A549 (cell line): ENCODE measurements at regions not wholly inside any gene's neighbourhood (a gene's known extent, or its start where the extent isn't known, plus 50 kb on each side); places are given as distances from the start of the nearest gene placed in this dataset.

Experiments used
- ATAC-seq, 2 experiments: fragments of 200-7000 bp in 1 of 2; fragments of >200 bp in 1 of 2; cut with Nextera tagmentation in 1 of 2; cut with Tn5 transposase in 1 of 2; 3 replicates each; pipeline versions ENCODE4 v1.8.0 to v1.9.1; 2018 to 2020; ENCODE audit warnings: mild to moderate bottlenecking in 1 of 2, moderate library complexity in 1 of 2
- CTCF ChIA-PET: fragments of 300-600 bp; sonication (Branson Sonifier 250); formaldehyde crosslinking; extraction: SDS; loops from one replicate; lab custom pipeline; 2021; ENCODE audit warnings: antibody characterized with exemption, inconsistent platforms; lab: Yijun Ruan, JAX
- POLR2A ChIA-PET: fragments of 350-600 bp; formaldehyde crosslinking; extraction: SDS; loops from one replicate; lab custom pipeline; 2021; ENCODE audit warnings: antibody characterized with exemption, inconsistent platforms; lab: Yijun Ruan, JAX
- DNase-seq, 2 experiments: peaks; one replicate each; pipeline versions ENCODE4 v3.0.0 to v3.0.0-alpha.2; 2011 to 2016; ENCODE audit warnings: low read depth in 1 of 2, low spot score in 1 of 2
- FAIRE-seq: peaks from 2 replicates; lab custom pipeline; 2011; peaks lifted over from hg19 to GRCh38; lab: Jason Lieb, UNC
- H3K27ac ChIP-seq, 2 experiments: fragments of >200 bp; sonication (Bioruptor Twin); formaldehyde crosslinking; 3 replicates each; pipeline ENCODE4 v1.5.1; 2016 to 2017
- H3K4me1 ChIP-seq: fragments of >200 bp; sonication (Bioruptor Twin); formaldehyde crosslinking; 3 replicates; pipeline ENCODE4 v1.6.1; 2016
- H3K4me2 ChIP-seq: fragments of >200 bp; sonication (Bioruptor Twin); formaldehyde crosslinking; 3 replicates; pipeline ENCODE4 v1.6.1; 2016
- H3K4me3 ChIP-seq: fragments of >200 bp; sonication (Bioruptor Twin); formaldehyde crosslinking; 3 replicates; pipeline ENCODE4 v1.5.1; 2016
- H3K9me3 ChIP-seq: fragments of >200 bp; sonication (Bioruptor Twin); formaldehyde crosslinking; 3 replicates; pipeline ENCODE4 v1.6.1; 2016
- BHLHE40 ChIP-seq: IDR thresholded peaks from 2 replicates; pipeline ENCODE4 v1.6.1; 2012; ENCODE audit warnings: low read depth, low read length, inconsistent platforms
- CBX2 ChIP-seq: fragments of 200-600 bp; sonication (generic); IDR thresholded peaks from 2 replicates; pipeline ENCODE4 v1.6.1; 2016; ENCODE audit warnings: low read depth, mild to moderate bottlenecking, borderline replicate concordance
- CEBPB ChIP-seq, 2 experiments: fragments of >200 bp in 1 of 2; sonication (Bioruptor Twin) in 1 of 2; formaldehyde crosslinking in 1 of 2; IDR thresholded peaks; 2 replicates each; pipeline ENCODE4 v1.6.1; 2012 to 2016
- CHD2 ChIP-seq: fragments of 150-350 bp; IDR thresholded peaks from 2 replicates; pipeline ENCODE4 v1.6.1; 2014; ENCODE audit warnings: low read length; ENCODE audit not compliant: partially characterized antibody
- CHD4 ChIP-seq: fragments of 200-600 bp; sonication (generic); IDR thresholded peaks from 2 replicates; pipeline ENCODE4 v1.6.1; 2016; ENCODE audit warnings: antibody characterized with exemption, mild to moderate bottlenecking, borderline replicate concordance
- E2F6 ChIP-seq: IDR thresholded peaks from 2 replicates; pipeline ENCODE4 v1.6.1; 2012; ENCODE audit warnings: low read depth, borderline replicate concordance
- EP300 ChIP-seq, 2 experiments: fragments of >200 bp; sonication (Bioruptor Twin); formaldehyde crosslinking; IDR thresholded peaks; 2 replicates in 1 of 2; 3 replicates in 1 of 2; pipeline ENCODE4 v1.6.1; 2016 to 2017
- FOSL2 ChIP-seq, 2 experiments: fragments of 450-650 bp in 1 of 2; fragments of >200 bp in 1 of 2; sonication (Bioruptor Twin) in 1 of 2; formaldehyde crosslinking; IDR thresholded peaks; 2 replicates each; pipeline versions ENCODE4 v1.5.0 to v1.6.1; 2016 to 2020; ENCODE audit warnings: mild to moderate bottlenecking in 1 of 2, moderate library complexity in 1 of 2
- FOXS1 ChIP-seq: fragments of 250-450 bp; sonication (Bioruptor Pico); IDR thresholded peaks from 2 replicates; pipeline ENCODE4 v1.5.0; 2020; ENCODE audit warnings: mild to moderate bottlenecking, moderate library complexity
- HOXA7 ChIP-seq: fragments of 250-450 bp; sonication (Bioruptor Pico); IDR thresholded peaks from 2 replicates; pipeline ENCODE4 v1.5.0; 2020; ENCODE audit warnings: mild to moderate bottlenecking, moderate library complexity
- KDM1A ChIP-seq: fragments of 200-600 bp; sonication (generic); IDR thresholded peaks from 2 replicates; pipeline ENCODE4 v1.6.1; 2016; ENCODE audit warnings: low read depth, mild to moderate bottlenecking
- MAFK ChIP-seq: fragments of 450-650 bp; IDR thresholded peaks from 2 replicates; pipeline ENCODE4 v1.6.1; 2014; ENCODE audit not compliant: partially characterized antibody
- MAX ChIP-seq: IDR thresholded peaks from 2 replicates; pipeline ENCODE4 v1.6.1; 2012
- POLR2A ChIP-seq: IDR thresholded peaks from 2 replicates; pipeline ENCODE4 v1.6.1; 2012; ENCODE audit warnings: mild to moderate bottlenecking, low read length
- POLR2AphosphoS2 ChIP-seq: conservative IDR thresholded peaks from 2 replicates; pipeline ENCODE4 v1.6.1; 2012; ENCODE audit warnings: low read length, improper control_type of control experiment, inconsistent platforms
- RAD21 ChIP-seq, 2 experiments: fragments of >200 bp in 1 of 2; sonication (Bioruptor Twin) in 1 of 2; formaldehyde crosslinking in 1 of 2; IDR thresholded peaks in 1 of 2; conservative IDR thresholded peaks in 1 of 2; 2 replicates in 1 of 2; 3 replicates in 1 of 2; pipeline ENCODE4 v1.6.1; 2012 to 2018; ENCODE audit warnings: inconsistent platforms in 1 of 2
- SMC3 ChIP-seq: fragments of >200 bp; sonication (Bioruptor Twin); formaldehyde crosslinking; IDR thresholded peaks from 3 replicates; pipeline ENCODE4 v1.6.1; 2018; ENCODE audit warnings: inconsistent platforms
- TFCP2L1 ChIP-seq: fragments of 250-450 bp; sonication (Bioruptor Pico); IDR thresholded peaks from 2 replicates; pipeline ENCODE4 v1.5.0; 2021; ENCODE audit warnings: mild to moderate bottlenecking
- TP53 ChIP-seq: fragments of 250-450 bp; sonication (Bioruptor Pico); IDR thresholded peaks from 2 replicates; pipeline ENCODE4 v1.5.0; 2021; ENCODE audit warnings: mild to moderate bottlenecking, moderate library complexity
- ZC3H11A ChIP-seq: fragments of 450-650 bp; IDR thresholded peaks from 2 replicates; pipeline ENCODE4 v1.6.1; 2014; ENCODE audit warnings: antibody characterized with exemption, mild to moderate bottlenecking
- WGBS: methylation state at CpG from one replicate; pipeline ENCODE4 v1.1.6; 2017; ENCODE audit errors: missing lambda C conversion rate; 5-methylcytosine and 5-hydroxymethylcytosine counted together
- TF ChIP-seq, protein P1 (sequence below): fragments of 250-450 bp; sonication (Bioruptor Pico); IDR thresholded peaks from 2 replicates; pipeline ENCODE4 v1.5.0; 2020; ENCODE audit warnings: low read depth, mild to moderate bottlenecking, moderate library complexity
- TF ChIP-seq, protein P2 (sequence below): fragments of >200 bp; sonication (Bioruptor Twin); formaldehyde crosslinking; IDR thresholded peaks from 3 replicates; pipeline ENCODE4 v1.5.1; 2016
- TF ChIP-seq, protein P3 (sequence below): fragments of >200 bp; sonication (Bioruptor Twin); formaldehyde crosslinking; IDR thresholded peaks from 2 replicates; pipeline ENCODE4 v1.6.1; 2016

DNA sequence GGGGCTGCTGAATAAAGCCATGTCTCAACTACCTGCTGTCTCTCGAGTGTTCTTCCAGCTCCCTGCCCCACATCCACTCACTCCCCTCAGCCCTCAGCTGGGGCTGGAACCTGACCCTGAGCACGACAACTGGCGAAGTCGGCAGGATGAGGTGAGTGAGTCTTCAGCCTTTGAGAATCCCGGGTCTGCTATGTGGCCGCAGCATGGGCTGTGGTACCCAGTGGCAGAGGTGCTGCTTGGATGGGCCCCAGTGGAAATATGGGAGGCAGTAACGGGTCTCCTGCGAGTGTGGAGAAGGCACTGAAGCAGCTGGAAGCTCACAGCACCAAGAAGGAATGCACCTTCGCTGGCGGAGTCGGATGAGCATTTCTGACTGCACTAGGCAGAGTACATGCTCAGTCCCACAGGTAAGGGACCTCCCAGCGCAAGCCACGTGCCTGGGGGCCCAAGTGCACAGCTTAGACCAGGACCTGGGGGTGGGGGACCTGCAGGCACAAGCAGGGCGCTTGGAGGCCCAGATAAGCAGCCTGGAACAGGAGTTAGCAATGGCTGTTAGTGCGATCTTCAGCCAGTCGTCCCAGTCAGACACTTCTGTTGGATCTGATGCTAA is 95.5 kb upstream of the TMPO start:
- H3K27ac ChIP-seq, result peak overlapping the region; percentile 17 to 76; a peak in 4 of 6 replicates
- no peak for DNase-seq
- no peak for ATAC-seq
- CTCF ChIA-PET, result interaction anchor here (1.3 to 5.0 kb wide), 5 partner anchors 17 to 113 kb away, joined by 4 to 26 read pairs (median 7); partner anchors contain the start of gene TMPO
- peaks cover 40% of the 10 kb centered on the region for H3K4me1 ChIP-seq
- no peak overlapping the region for H3K4me3 ChIP-seq
- no peak overlapping the region; the same call in 2 of the 3 replicates for H3K4me2 ChIP-seq
- TF ChIP-seq BHLHE40 (no peak), CBX2 (no peak), TP53 (CRISPR knock-in tag) (no peak), FOXS1 (CRISPR knock-in tag) (no peak), MAFK (no peak)
- TF ChIP-seq, protein P1, sequence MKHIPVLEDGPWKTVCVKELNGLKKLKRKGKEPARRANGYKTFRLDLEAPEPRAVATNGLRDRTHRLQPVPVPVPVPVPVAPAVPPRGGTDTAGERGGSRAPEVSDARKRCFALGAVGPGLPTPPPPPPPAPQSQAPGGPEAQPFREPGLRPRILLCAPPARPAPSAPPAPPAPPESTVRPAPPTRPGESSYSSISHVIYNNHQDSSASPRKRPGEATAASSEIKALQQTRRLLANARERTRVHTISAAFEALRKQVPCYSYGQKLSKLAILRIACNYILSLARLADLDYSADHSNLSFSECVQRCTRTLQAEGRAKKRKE (CRISPR knock-in tag), result no peak
- POLR2A ChIA-PET, result no interaction called here
- WGBS, result 90% methylated on average over 14 of the region's 16 CpGs
- no peaks in the 10 kb centered on the region for H3K9me3 ChIP-seq
- no peak for FAIRE-seq

DNA sequence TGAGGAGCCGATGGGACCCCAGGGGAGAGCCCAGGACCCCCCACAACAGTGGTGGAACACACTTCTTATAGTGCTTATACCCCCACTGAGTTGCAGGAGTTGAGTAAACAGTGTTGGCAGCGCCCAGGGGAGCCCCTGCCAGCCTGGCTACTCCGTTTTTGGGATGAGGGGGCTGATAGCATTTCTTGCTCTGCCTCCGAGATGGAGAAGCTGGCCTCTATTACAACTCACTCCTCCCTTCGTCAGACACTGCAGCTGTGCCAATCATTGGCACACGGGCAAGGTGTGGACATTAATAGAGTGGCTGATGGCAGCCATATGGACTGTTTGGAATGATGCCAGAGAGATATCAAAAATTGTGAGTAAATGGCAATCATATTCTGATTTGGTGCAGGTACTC is 94.9 kb upstream of the TMPO start:
- Histone ChIP-seq H3K4me2 (no peak overlapping the region), H3K4me3 (no peak overlapping the region), H3K27ac (peak overlapping the region in 1 of 2 experiments; percentile 76; a peak in 3 of 6 replicates), H3K9me3 (no peaks in the 10 kb centered on the region), H3K4me1 (peaks cover 42% of the 10 kb centered on the region)
- FAIRE-seq (no peak), DNase-seq (no peak), ATAC-seq (no peak)
- ChIA-PET POLR2A (no interaction called here), CTCF (interaction anchor here (0.6 to 5.0 kb wide), 4 partner anchors 27 to 233 kb away, joined by 3 to 24 read pairs (median 4); no protein-coding TSS in a partner anchor)
- WGBS, result 87% methylated on average over 6 of the region's 6 CpGs
- TF ChIP-seq FOSL2 (IDR thresholded peaks at IDR 0.05), result no peak
- no peak for TF ChIP-seq FOSL2 (CRISPR knock-in tag; IDR thresholded peaks at IDR 0.05)
- TF ChIP-seq EP300 (IDR thresholded peaks at IDR 0.05), result no peak
- TF ChIP-seq RAD21 (conservative IDR thresholded peaks at IDR 0.05 in 1 of 2, IDR thresholded peaks at IDR 0.05 in 1 of 2), result no peak
- no peak for TF ChIP-seq FOXS1 (CRISPR knock-in tag)
- no peak for TF ChIP-seq E2F6
- TF ChIP-seq POLR2A, result no peak
- no peak for TF ChIP-seq MAX
- TF ChIP-seq ZC3H11A, result no peak
- no peak for TF ChIP-seq SMC3
- TF ChIP-seq, protein P2, sequence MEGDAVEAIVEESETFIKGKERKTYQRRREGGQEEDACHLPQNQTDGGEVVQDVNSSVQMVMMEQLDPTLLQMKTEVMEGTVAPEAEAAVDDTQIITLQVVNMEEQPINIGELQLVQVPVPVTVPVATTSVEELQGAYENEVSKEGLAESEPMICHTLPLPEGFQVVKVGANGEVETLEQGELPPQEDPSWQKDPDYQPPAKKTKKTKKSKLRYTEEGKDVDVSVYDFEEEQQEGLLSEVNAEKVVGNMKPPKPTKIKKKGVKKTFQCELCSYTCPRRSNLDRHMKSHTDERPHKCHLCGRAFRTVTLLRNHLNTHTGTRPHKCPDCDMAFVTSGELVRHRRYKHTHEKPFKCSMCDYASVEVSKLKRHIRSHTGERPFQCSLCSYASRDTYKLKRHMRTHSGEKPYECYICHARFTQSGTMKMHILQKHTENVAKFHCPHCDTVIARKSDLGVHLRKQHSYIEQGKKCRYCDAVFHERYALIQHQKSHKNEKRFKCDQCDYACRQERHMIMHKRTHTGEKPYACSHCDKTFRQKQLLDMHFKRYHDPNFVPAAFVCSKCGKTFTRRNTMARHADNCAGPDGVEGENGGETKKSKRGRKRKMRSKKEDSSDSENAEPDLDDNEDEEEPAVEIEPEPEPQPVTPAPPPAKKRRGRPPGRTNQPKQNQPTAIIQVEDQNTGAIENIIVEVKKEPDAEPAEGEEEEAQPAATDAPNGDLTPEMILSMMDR, result no peak
- no peak for TF ChIP-seq CHD4
- no peak for TF ChIP-seq HOXA7 (CRISPR knock-in tag)
- TF ChIP-seq POLR2AphosphoS2, result no peak
- TF ChIP-seq MAFK, result no peak
- no peak for TF ChIP-seq KDM1A
- TF ChIP-seq CHD2, result no peak
- no peak for TF ChIP-seq TFCP2L1
- TF ChIP-seq, protein P3, sequence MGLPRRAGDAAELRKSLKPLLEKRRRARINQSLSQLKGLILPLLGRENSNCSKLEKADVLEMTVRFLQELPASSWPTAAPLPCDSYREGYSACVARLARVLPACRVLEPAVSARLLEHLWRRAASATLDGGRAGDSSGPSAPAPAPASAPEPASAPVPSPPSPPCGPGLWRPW, result no peak
- no peak for TF ChIP-seq CEBPB (IDR thresholded peaks at IDR 0.05)
